Activated T-helper 1 cell treated with anti-CD3 and anti-CD28 coated beads, Interleukin-2, amount 50 U/mL, for 16 hours (primary cell): ENCODE measurements at regions not wholly inside any gene's neighbourhood (a gene's known extent, or its start where the extent isn't known, plus 50 kb on each side); places are given as distances from the start of the nearest gene placed in this dataset.

Source experiments
- DNase-seq, 2 donors: peaks; one replicate each; pipeline ENCODE4 v3.0.0-alpha.2; 2020; ENCODE audit warnings: low read depth in 1 of 2, low spot score in 1 of 2

GRCh38 chr10:111873621-111874135 lies 309.9 kb downstream of the GPAM start:
- DNase-seq, result no peak

GRCh38 chr10:111874576-111874975 lies 309.0 kb downstream of the GPAM start:
- no peak for DNase-seq

- DNase-seq, result no peak
Measured at GRCh38 chr10:111875725-111876124, 307.8 kb downstream of the GPAM start.

- no peak for DNase-seq
Measured at GRCh38 chr10:111877258-111877657, 306.3 kb downstream of the GPAM start.

- no peak for DNase-seq
Measured at GRCh38 chr10:111879969-111880368, 303.6 kb downstream of the GPAM start.

- no peak for DNase-seq
Measured at GRCh38 chr10:111885046-111885445, 298.5 kb downstream of the GPAM start.

GRCh38 chr10:111885919-111886318 lies 297.6 kb downstream of the GPAM start:
- no peak for DNase-seq

- DNase-seq, result no peak
Measured at GRCh38 chr10:111887266-111887665, 296.3 kb downstream of the GPAM start.

GRCh38 chr10:111890046-111890445 lies 293.5 kb downstream of the GPAM start:
- DNase-seq, result no peak

- no peak for DNase-seq
Measured at GRCh38 chr10:111916011-111916410, 267.6 kb downstream of the GPAM start.

- DNase-seq, result no peak
Measured at GRCh38 chr10:111921821-111922220, 261.7 kb downstream of the GPAM start.

- no peak for DNase-seq
Measured at GRCh38 chr10:111923032-111923431, 260.5 kb downstream of the GPAM start.

- no peak for DNase-seq
Measured at GRCh38 chr10:111926286-111926685, 257.3 kb downstream of the GPAM start.

- DNase-seq, result no peak
Measured at GRCh38 chr10:111933937-111934336, 249.6 kb downstream of the GPAM start.

GRCh38 chr10:111934931-111935330 lies 248.6 kb downstream of the GPAM start:
- no peak for DNase-seq

GRCh38 chr10:111936143-111936542 lies 247.4 kb downstream of the GPAM start:
- no peak for DNase-seq

- DNase-seq, result no peak
Measured at GRCh38 chr10:111944331-111944730, 239.2 kb downstream of the GPAM start.

- no peak for DNase-seq
Measured at GRCh38 chr10:111953949-111954348, 229.6 kb downstream of the GPAM start.

GRCh38 chr10:111954386-111954785 lies 229.2 kb downstream of the GPAM start:
- no peak for DNase-seq

GRCh38 chr10:111956841-111957240 lies 226.7 kb downstream of the GPAM start:
- DNase-seq, result no peak

- DNase-seq, result no peak
Measured at GRCh38 chr10:111962951-111963350, 220.6 kb downstream of the GPAM start.

GRCh38 chr10:111967116-111967515 lies 216.4 kb downstream of the GPAM start:
- no peak for DNase-seq

- DNase-seq, result no peak
Measured at GRCh38 chr10:111967547-111967946, 216.0 kb downstream of the GPAM start.

- no peak for DNase-seq
Measured at GRCh38 chr10:111968647-111969046, 214.9 kb downstream of the GPAM start.
